ENCODE measurements at regions not wholly inside any gene's neighbourhood (a gene's known extent, or its start where the extent isn't known, plus 50 kb on each side); places are given as distances from the start of the nearest gene placed in this dataset.

DNA sequence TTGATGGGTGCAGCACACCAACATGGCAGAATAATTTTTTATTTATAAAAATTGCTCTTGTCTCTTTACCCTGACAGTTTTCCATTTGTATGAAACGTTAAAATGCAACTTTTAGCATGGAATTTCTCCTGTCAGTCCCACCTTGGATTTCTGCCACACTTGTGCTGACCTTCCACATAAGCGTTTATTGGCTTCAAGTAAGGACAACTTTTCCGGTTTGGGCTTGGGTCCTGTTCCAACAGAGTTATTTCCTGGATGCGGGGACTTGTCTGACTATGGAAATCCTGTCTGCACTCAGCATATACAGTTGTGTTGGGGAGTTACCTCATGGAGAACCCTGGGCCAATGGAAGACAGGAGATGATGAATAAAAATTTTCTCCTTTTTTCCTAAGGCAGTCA lies 294.7 kb downstream of the NAF1 start:
- TF ChIP-seq, protein P1, sequence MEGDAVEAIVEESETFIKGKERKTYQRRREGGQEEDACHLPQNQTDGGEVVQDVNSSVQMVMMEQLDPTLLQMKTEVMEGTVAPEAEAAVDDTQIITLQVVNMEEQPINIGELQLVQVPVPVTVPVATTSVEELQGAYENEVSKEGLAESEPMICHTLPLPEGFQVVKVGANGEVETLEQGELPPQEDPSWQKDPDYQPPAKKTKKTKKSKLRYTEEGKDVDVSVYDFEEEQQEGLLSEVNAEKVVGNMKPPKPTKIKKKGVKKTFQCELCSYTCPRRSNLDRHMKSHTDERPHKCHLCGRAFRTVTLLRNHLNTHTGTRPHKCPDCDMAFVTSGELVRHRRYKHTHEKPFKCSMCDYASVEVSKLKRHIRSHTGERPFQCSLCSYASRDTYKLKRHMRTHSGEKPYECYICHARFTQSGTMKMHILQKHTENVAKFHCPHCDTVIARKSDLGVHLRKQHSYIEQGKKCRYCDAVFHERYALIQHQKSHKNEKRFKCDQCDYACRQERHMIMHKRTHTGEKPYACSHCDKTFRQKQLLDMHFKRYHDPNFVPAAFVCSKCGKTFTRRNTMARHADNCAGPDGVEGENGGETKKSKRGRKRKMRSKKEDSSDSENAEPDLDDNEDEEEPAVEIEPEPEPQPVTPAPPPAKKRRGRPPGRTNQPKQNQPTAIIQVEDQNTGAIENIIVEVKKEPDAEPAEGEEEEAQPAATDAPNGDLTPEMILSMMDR (IDR thresholded peaks at IDR 0.05 in 8 of 11, conservative IDR thresholded peaks at IDR 0.05 in 3 of 11): no peak
- TF ChIP-seq POLR2A (IDR thresholded peaks at IDR 0.05) (no peak), POLR2AphosphoS5 (IDR thresholded peaks at IDR 0.05) (no peak)
- intact Hi-C loops (cut with DNase I; ENCODE audit: low total_unique reads): no loop called here
- Histone ChIP-seq H3K36me3 (no peaks in the 10 kb centered on the region), H3K27ac (no peak overlapping the region), H3K9me3 (peaks cover 0 to 10% (median 0%) of the 10 kb centered on the region in 8 donors), H3K27me3 (replicated peaks in 1 of 7) (no peaks in the 10 kb centered on the region), H3K4me3 (no peak overlapping the region), H3K4me1 (no peaks in the 10 kb centered on the region)
- WGBS, 5 donors: 59 to 80% (median 70%) methylated on average over 4 of the region's 4 CpGs
- no peak for DNase-seq

DNA sequence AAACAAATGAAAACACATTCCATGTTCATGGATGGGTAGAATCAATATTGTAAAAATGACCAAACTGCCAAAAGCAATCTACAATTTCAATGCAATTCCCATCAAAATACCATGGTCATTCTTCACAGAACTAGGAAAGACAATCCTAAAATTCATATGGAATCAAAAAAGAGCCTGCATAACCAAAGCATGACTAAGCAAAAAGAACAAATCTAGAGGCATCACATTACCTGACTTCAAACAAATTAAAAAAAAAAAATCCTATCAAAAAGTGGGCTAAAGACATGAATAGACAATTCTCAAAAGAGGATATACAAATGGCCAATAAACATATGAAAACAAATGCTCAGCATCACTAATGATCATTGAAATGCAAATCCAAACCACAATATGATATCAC lies 297.5 kb downstream of the NAF1 start:
- TF ChIP-seq, protein P1 (IDR thresholded peaks at IDR 0.05 in 8 of 11, conservative IDR thresholded peaks at IDR 0.05 in 3 of 11): no peak
- TF ChIP-seq POLR2AphosphoS5 (IDR thresholded peaks at IDR 0.05) (no peak), POLR2A (IDR thresholded peaks at IDR 0.05) (no peak)
- no peak for DNase-seq
- no peaks in the 10 kb centered on the region for H3K4me1 ChIP-seq
- H3K4me3 ChIP-seq: no peak overlapping the region
- no peaks in the 10 kb centered on the region for H3K36me3 ChIP-seq
- H3K9me3 ChIP-seq: peaks cover 0 to 16% (median 0%) of the 10 kb centered on the region in 8 donors
- H3K27ac ChIP-seq: no peak overlapping the region
- H3K27me3 ChIP-seq (replicated peaks in 1 of 7): no peaks in the 10 kb centered on the region
- intact Hi-C loops (cut with DNase I; ENCODE audit: low total_unique reads): no loop called here

DNA sequence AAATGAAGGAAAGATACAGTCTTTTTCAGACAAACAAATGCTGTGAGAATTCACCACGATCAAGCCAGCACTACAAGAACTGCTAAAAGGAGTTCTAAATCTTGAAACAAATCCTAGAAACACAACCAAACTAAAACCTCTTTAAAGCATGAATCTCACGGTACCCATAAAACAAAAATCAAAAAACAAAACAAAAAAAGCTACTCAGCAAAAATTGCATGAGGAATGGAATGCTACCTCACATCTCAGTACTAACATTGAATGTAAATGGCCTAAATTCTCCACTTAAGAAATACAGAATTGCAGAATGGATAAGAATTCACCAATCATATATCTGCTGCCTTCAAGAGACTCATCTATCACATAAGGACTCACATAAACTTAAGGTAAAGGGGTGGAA lies 300.1 kb downstream of the NAF1 start:
- intact Hi-C loops (cut with DNase I; ENCODE audit: low total_unique reads): no loop called here
- H3K27ac ChIP-seq: no peak overlapping the region
- TF ChIP-seq POLR2A (IDR thresholded peaks at IDR 0.05): no peak
- TF ChIP-seq, protein P1 (IDR thresholded peaks at IDR 0.05 in 8 of 11, conservative IDR thresholded peaks at IDR 0.05 in 3 of 11): no peak
- no peak for TF ChIP-seq POLR2AphosphoS5 (IDR thresholded peaks at IDR 0.05)
- no peak overlapping the region for H3K4me3 ChIP-seq
- no peaks in the 10 kb centered on the region for H3K27me3 ChIP-seq (replicated peaks in 1 of 7)
- H3K4me1 ChIP-seq: no peaks in the 10 kb centered on the region
- peaks cover 0 to 16% (median 0%) of the 10 kb centered on the region in 8 donors for H3K9me3 ChIP-seq
- no peak for DNase-seq
- 67 to 89% (median 80%) methylated on average over 2 of the region's 2 CpGs for WGBS, 5 donors
- H3K36me3 ChIP-seq: no peaks in the 10 kb centered on the region

DNA sequence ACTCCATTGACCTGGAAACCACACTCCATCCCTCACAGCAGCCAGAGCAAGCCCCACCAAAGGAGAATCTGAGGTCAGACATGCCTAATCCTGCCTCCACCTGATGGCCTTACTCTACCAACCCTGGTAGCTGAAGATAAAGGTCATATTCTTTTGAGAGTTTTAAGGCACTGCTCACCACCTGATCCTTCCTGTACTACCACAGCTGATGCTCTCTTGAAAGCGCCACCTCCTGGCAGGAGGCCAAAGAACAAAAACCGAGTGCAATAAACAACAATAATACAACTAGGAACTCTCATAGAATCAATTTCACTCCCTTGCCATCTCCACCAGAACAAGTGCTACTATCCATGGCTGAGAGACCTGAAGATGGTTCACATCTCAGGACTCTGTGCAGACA lies 301.6 kb downstream of the NAF1 start:
- DNase-seq: no peak
- no peaks in the 10 kb centered on the region for H3K4me1 ChIP-seq
- no peaks in the 10 kb centered on the region for H3K27me3 ChIP-seq (replicated peaks in 1 of 7)
- WGBS, 5 donors: 62 to 83% (median 77%) methylated on average over 2 of the region's 2 CpGs
- intact Hi-C loops (cut with DNase I; ENCODE audit: low total_unique reads): no loop called here
- no peaks in the 10 kb centered on the region for H3K36me3 ChIP-seq
- H3K27ac ChIP-seq: no peak overlapping the region
- peaks cover 0 to 16% (median 0%) of the 10 kb centered on the region in 8 donors for H3K9me3 ChIP-seq
- TF ChIP-seq POLR2A (IDR thresholded peaks at IDR 0.05) (no peak), POLR2AphosphoS5 (IDR thresholded peaks at IDR 0.05) (no peak)
- TF ChIP-seq, protein P1 (IDR thresholded peaks at IDR 0.05 in 8 of 11, conservative IDR thresholded peaks at IDR 0.05 in 3 of 11): no peak
- H3K4me3 ChIP-seq: no peak overlapping the region

Data from spleen (tissue), 11 donors.